AG04450 (cell line): ENCODE measurements at regions not wholly inside any gene's neighbourhood (a gene's known extent, or its start where the extent isn't known, plus 50 kb on each side); places are given as distances from the start of the nearest gene placed in this dataset.

Experiments used
- CTCF ChIA-PET: fragments of 300-600, 350-600 bp; formaldehyde crosslinking; extraction: SDS; loops from one replicate; lab custom pipeline; 2022; ENCODE audit warnings: antibody characterized with exemption, inconsistent platforms; lab: Charles Lee
- POLR2A ChIA-PET: fragments of 350-600 bp; formaldehyde crosslinking; extraction: SDS; loops from one replicate; lab custom pipeline; 2021; ENCODE audit warnings: antibody characterized with exemption, inconsistent platforms; lab: Yijun Ruan, JAX
- DNase-seq: peaks from one replicate; pipeline ENCODE4 v3.0.0-alpha.2; 2011; ENCODE audit warnings: low read depth, low spot score
- H3K27ac ChIP-seq: one replicate; pipeline ENCODE4 v1.5.1; 2012; ENCODE audit warnings: low read depth, low read length, control low read depth
- H3K27me3 ChIP-seq: one replicate; pipeline ENCODE4 v1.6.0; 2012; ENCODE audit warnings: low read length; ENCODE audit not compliant: control insufficient read depth, insufficient read depth
- H3K4me3 ChIP-seq: 2 replicates; pipeline ENCODE4 v1.5.1; 2011; ENCODE audit warnings: mild to moderate bottlenecking, low read depth, low read length, control low read depth
- H3K9me3 ChIP-seq: 2 replicates; pipeline ENCODE4 v1.5.1; 2012; ENCODE audit warnings: low read length; ENCODE audit not compliant: control insufficient read depth, insufficient read depth
- TF ChIP-seq, protein P1 (sequence below): IDR thresholded peaks from 2 replicates; pipeline ENCODE4 v1.5.1; 2011; ENCODE audit warnings: low read depth, low read length, control low read depth, inconsistent platforms

DNA sequence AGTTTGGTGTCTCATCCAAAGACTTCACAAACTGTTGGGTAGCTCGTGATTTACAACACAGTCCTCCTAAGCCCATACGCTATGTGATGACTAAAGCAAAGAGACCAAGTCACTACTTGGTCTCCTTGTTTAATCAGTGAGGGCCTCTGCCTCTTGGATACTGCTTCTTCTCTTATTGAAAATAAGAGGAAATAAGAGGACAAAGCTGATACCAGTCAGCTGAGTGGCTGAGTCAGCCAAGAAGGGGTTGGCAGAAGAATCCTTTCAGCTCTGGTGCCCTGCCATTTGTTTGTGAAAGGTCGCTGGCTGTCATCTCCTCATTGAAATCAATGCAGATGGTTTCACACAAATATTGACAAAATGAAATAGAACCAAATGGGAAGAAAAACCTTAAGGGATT is 67.5 kb upstream of the SLC35F4 start:
- Histone ChIP-seq H3K27ac (no peak overlapping the region), H3K4me3 (no peak overlapping the region), H3K27me3 (no peaks in the 10 kb centered on the region), H3K9me3 (no peaks in the 10 kb centered on the region)
- TF ChIP-seq, protein P1, sequence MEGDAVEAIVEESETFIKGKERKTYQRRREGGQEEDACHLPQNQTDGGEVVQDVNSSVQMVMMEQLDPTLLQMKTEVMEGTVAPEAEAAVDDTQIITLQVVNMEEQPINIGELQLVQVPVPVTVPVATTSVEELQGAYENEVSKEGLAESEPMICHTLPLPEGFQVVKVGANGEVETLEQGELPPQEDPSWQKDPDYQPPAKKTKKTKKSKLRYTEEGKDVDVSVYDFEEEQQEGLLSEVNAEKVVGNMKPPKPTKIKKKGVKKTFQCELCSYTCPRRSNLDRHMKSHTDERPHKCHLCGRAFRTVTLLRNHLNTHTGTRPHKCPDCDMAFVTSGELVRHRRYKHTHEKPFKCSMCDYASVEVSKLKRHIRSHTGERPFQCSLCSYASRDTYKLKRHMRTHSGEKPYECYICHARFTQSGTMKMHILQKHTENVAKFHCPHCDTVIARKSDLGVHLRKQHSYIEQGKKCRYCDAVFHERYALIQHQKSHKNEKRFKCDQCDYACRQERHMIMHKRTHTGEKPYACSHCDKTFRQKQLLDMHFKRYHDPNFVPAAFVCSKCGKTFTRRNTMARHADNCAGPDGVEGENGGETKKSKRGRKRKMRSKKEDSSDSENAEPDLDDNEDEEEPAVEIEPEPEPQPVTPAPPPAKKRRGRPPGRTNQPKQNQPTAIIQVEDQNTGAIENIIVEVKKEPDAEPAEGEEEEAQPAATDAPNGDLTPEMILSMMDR = no peak
- no peak for DNase-seq
- POLR2A ChIA-PET = no interaction called here
- CTCF ChIA-PET = no interaction called here

DNA sequence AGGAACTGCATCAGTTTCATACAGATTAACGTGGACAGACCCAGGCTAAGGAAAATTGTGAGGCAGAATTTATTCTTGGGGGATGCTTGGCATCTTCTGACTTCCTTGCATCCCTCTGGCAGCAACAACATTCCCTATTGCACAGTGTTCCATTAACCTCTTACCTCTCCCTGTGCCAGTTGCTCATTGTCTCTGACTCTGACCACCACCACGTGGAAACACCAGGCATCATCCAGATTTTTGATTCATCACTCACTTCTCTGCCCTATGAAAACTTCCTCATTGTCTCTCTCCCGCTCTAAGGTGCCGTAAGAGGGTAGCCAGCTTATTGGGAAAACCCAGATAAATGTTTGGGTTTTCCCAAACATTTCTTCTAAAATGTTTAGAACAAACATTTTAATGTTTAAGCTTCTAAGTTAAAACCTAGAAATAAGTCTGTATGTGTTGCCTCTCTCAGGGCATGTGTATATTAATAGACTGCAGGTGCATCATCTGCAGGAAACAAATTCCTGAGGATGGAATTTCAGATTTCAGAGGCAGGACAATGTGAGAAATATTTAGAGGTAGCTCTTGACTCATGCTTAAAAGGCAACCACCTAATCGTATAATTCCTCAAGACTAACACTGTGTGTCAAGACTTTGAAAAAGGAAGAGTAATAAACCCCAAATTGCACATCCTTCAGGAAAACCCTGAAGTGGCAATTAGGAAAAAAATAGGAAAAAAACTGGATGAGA is 64.5 kb upstream of the SLC35F4 start:
- no peak overlapping the region for H3K4me3 ChIP-seq
- H3K9me3 ChIP-seq = no peaks in the 10 kb centered on the region
- CTCF ChIA-PET = no interaction called here
- DNase-seq = no peak
- H3K27me3 ChIP-seq = no peaks in the 10 kb centered on the region
- POLR2A ChIA-PET = no interaction called here
- TF ChIP-seq, protein P1 = no peak
- H3K27ac ChIP-seq = no peak overlapping the region

DNA sequence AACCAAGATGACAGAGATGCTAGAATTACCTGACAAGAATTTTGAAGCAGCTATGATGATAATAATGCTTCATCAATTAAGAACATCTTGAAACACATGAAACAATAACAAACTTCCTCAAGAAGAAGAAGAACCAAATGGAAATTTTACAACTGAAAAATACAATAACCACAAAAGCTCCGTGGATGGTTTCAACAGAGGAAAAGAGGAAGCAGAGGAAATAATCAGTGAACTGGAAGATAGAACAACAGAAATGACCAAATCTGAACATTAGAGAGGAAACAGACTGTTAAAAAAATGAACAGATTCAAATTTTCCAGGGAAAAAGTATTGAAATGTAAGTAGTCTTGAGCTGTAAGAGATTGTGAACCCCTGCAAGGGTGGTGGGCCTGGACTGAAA is 62.8 kb upstream of the SLC35F4 start:
- POLR2A ChIA-PET = no interaction called here
- no peak for DNase-seq

DNA sequence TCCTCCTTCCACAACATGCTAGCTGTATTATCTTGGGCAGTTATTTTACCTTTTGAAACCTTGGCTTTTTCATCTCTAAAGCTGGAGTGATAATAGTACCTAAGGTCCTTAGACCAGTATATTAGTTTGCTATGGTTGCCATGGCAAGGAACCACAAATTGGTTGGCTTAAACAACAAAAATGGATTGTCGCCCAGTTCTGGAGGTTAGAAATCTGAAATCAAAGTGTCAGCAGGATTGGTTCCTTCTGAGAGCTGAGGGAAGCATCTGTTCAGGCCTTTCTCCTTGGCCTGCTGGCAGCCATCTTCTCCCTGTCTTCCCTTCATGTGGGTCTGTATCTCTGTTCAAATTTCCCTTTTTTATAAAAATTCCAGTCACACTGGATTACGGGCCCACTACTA is 55.5 kb upstream of the SLC35F4 start:
- Histone ChIP-seq H3K4me3 (no peak overlapping the region), H3K9me3 (no peaks in the 10 kb centered on the region), H3K27ac (no peak overlapping the region), H3K27me3 (no peaks in the 10 kb centered on the region)
- CTCF ChIA-PET = no interaction called here
- POLR2A ChIA-PET = no interaction called here
- TF ChIP-seq, protein P1 = no peak
- no peak for DNase-seq

More for the DNA sequence above, 62.8 kb upstream of the SLC35F4 start:
- TF ChIP-seq, protein P1 = no peak
- Histone ChIP-seq H3K4me3 (no peak overlapping the region), H3K27ac (no peak overlapping the region), H3K9me3 (no peaks in the 10 kb centered on the region), H3K27me3 (no peaks in the 10 kb centered on the region)
- CTCF ChIA-PET = interaction anchor here (0.6 kb wide), 1 partner anchor 51 kb away, joined by 3 read pairs; no protein-coding TSS in a partner anchor

GRCh38 chr14:57918791-57919190 is 52.9 kb upstream of the SLC35F4 start:
- TF ChIP-seq, protein P1 = no peak
- POLR2A ChIA-PET = no interaction called here
- Histone ChIP-seq H3K27ac (no peak overlapping the region), H3K27me3 (no peaks in the 10 kb centered on the region), H3K9me3 (no peaks in the 10 kb centered on the region), H3K4me3 (no peak overlapping the region)
- no peak for DNase-seq
- CTCF ChIA-PET = no interaction called here
